ENCODE measurements at regions not wholly inside any gene's neighbourhood (a gene's known extent, or its start where the extent isn't known, plus 50 kb on each side); places are given as distances from the start of the nearest gene placed in this dataset.
A peak's percentile ranks its signal among the peaks of the same experiment; 100 is the strongest.

DNA sequence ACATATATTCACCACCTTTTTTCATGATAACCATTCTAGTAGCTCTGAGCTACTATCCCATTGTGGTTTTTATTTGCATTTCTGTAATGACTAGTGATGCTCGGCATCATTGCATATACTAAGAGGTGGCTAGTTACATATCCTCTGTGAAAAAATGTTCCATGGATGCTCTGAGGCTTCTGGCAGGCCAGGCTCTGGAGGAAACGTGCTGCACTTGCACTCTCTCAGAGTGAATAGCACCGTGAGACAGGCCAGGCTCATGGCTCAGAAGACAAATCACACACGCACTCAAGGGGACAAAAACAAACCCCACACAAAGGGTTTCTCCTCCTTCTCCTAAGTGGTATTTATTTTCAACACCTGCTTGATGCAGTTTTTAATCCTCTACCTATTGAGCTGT lies 1085.3 kb upstream of the CNTNAP5 start:
- 90% methylated on average over 4 of the region's 4 CpGs for WGBS
- Histone ChIP-seq H3K4me1 (ENCODE audit: insufficient read depth, low read length) (no peaks in the 10 kb centered on the region), H3K4me3 (ENCODE audit: low read length) (no peak overlapping the region), H3K27me3 (ENCODE audit: insufficient read depth, low read length) (no peaks in the 10 kb centered on the region), H3K36me3 (ENCODE audit: insufficient read depth, low read length) (no peaks in the 10 kb centered on the region), H3K27ac (ENCODE audit: low read depth, low read length) (no peak overlapping the region), H3K9me3 (ENCODE audit: insufficient read depth, low read depth, low read length) (no peaks in the 10 kb centered on the region), H3K9ac (ENCODE audit: low read depth, low read length) (no peak overlapping the region)

DNA sequence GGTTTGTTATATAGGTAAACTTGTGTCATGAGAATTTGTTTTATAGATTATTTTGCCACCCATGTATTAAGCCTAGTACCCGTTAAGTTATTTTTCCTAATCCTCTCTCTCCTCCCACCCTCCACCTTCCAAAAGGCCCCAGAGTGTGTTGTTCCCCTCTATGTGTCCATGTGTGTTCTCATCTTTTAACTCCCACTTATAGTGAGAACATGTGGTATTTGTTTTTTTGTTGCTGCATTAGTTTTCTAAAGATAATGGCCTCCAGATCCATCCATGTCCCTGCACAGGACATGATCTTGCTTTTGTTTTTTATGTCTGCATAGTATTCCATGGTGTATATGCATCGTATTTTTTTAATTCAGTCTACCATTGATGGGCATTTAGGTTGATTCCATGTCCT lies 1075.6 kb upstream of the CNTNAP5 start:
- Histone ChIP-seq H3K27ac (ENCODE audit: low read depth, low read length) (no peak overlapping the region), H3K4me1 (ENCODE audit: insufficient read depth, low read length) (no peaks in the 10 kb centered on the region), H3K9ac (ENCODE audit: low read depth, low read length) (no peak overlapping the region), H3K4me3 (ENCODE audit: low read length) (no peak overlapping the region), H3K27me3 (ENCODE audit: insufficient read depth, low read length) (no peaks in the 10 kb centered on the region), H3K9me3 (ENCODE audit: insufficient read depth, low read depth, low read length) (no peaks in the 10 kb centered on the region), H3K36me3 (ENCODE audit: insufficient read depth, low read length) (no peaks in the 10 kb centered on the region)
- WGBS: 46% methylated on average over 2 of the region's 2 CpGs

DNA sequence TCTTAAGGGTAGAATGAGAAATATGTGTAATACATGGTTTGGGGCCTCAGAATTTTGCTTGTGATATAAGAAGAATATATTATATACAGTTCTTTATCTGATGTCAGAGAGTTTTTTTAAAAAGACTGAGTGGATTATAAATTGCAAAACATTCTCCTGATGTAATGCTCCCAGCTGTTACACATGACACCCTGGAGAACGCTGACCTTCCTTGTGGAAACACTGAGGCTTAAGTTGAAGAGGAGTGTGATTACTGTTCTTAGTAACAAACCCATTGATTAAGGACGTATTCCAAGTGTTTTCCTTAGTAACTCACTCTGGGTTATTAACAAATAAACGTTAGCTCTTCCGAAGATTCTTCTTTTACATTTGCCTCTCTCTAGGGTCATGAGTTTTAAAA lies 1069.3 kb upstream of the CNTNAP5 start:
- 95% methylated on average over 4 of the region's 4 CpGs for WGBS
- Histone ChIP-seq H3K27ac (ENCODE audit: low read depth, low read length) (no peak overlapping the region), H3K9me3 (ENCODE audit: insufficient read depth, low read depth, low read length) (no peaks in the 10 kb centered on the region)

DNA sequence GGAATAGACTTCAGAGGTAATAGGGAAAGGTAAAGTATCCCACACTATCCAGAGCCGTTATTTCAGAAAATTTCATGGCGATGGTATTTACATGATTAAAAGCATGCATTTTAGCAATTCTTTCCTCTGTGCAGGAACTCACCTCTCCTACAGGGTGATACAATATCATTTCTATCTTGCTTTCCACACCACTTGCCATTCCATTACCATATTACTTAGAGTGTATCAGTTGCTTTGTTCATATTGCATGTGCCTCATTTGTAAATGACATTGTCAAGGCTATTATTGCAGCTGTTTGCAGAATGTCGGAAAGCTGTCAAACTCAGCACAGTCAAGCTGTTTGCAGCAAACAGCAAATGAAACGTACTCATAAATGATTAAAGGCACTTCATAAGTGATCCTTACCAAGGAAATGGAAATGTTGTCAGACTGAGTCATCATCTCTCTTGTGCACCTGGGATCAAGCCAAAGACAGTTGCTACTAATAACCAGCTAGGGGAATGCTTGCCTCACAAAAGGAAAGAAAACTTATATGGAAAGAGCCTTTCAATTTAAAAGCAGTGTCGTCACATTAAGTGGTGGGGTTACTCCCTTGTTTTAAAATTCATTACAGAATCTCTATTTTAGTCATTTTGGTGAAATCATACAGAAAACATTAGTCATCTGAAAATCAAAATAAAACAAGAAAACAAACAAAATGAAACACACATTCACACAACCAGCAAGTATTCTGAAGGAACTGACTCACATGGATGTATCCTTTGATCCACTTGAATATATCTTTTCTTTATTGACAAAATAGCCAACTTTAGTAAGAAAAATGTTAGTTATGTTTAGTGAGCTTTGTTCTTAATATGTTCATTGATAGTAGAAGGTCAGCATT lies 1064.1 kb upstream of the CNTNAP5 start:
- 95% methylated on average over 4 of the region's 5 CpGs for WGBS
- Histone ChIP-seq H3K27ac (ENCODE audit: low read depth, low read length) (no peak overlapping the region), H3K36me3 (ENCODE audit: insufficient read depth, low read length) (no peaks in the 10 kb centered on the region), H3K4me3 (ENCODE audit: low read length) (no peak overlapping the region), H3K4me1 (ENCODE audit: insufficient read depth, low read length) (peaks cover 5% of the 10 kb centered on the region; the same call in 1 of the 2 replicates), H3K9ac (ENCODE audit: low read depth, low read length) (no peak overlapping the region), H3K27me3 (ENCODE audit: insufficient read depth, low read length) (no peaks in the 10 kb centered on the region), H3K9me3 (ENCODE audit: insufficient read depth, low read depth, low read length) (no peaks in the 10 kb centered on the region)

More for the DNA sequence above, 1069.3 kb upstream of the CNTNAP5 start:
- Histone ChIP-seq H3K9ac (ENCODE audit: low read depth, low read length) (no peak overlapping the region), H3K36me3 (ENCODE audit: insufficient read depth, low read length) (no peaks in the 10 kb centered on the region), H3K4me3 (ENCODE audit: low read length) (no peak overlapping the region), H3K4me1 (ENCODE audit: insufficient read depth, low read length) (peaks cover 3% of the 10 kb centered on the region; the same call in 1 of the 2 replicates), H3K27me3 (ENCODE audit: insufficient read depth, low read length) (no peaks in the 10 kb centered on the region)

DNA sequence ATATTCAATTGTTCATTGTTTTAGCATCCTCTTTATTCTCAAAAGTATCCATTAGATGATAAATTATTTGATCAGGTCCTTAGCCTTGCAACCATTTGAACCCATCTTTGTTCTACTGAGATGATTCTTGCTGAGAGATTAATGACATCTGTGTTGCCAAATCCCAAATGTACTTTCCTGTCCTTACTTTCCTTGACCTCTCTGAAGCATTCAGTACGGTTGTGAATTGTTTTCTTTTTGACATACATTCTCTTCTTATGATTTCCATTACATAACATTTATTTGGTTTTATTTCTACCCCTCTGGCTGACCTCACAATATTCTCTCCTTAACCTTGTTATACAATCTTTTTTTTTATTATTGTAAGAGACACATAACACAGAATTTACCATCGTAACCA lies 1058.6 kb upstream of the CNTNAP5 start:
- Histone ChIP-seq H3K9me3 (ENCODE audit: insufficient read depth, low read depth, low read length) (no peaks in the 10 kb centered on the region), H3K9ac (ENCODE audit: low read depth, low read length) (no peak overlapping the region), H3K4me1 (ENCODE audit: insufficient read depth, low read length) (no peaks in the 10 kb centered on the region), H3K36me3 (ENCODE audit: insufficient read depth, low read length) (no peaks in the 10 kb centered on the region), H3K4me3 (ENCODE audit: low read length) (no peak overlapping the region), H3K27ac (ENCODE audit: low read depth, low read length) (no peak overlapping the region), H3K27me3 (ENCODE audit: insufficient read depth, low read length) (no peaks in the 10 kb centered on the region)
- 100% methylated on average over 1 of the region's 2 CpGs for WGBS

DNA sequence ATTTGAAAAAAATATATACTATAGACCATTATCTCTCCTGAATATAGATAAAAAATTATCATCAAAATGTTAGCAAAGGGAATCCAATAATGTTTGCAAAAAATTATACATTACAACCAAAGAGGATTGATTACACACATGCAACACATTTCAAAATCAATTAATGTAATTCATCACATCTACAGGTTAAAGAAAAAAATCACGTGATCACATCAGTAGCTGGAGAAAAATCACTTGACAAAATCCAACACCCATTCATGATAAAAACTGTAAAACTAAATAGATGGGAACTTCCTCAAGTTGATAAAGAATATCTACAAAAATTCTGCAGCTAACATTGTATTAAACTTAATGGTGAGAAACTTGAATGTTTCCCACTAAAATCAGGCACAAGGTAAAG lies 1047.5 kb upstream of the CNTNAP5 start:
- H3K27me3 ChIP-seq (ENCODE audit: insufficient read depth, low read length): no peaks in the 10 kb centered on the region
- 100% methylated on average over 1 of the region's 1 CpG for WGBS
- no peaks in the 10 kb centered on the region for H3K4me1 ChIP-seq (ENCODE audit: insufficient read depth, low read length)

DNA sequence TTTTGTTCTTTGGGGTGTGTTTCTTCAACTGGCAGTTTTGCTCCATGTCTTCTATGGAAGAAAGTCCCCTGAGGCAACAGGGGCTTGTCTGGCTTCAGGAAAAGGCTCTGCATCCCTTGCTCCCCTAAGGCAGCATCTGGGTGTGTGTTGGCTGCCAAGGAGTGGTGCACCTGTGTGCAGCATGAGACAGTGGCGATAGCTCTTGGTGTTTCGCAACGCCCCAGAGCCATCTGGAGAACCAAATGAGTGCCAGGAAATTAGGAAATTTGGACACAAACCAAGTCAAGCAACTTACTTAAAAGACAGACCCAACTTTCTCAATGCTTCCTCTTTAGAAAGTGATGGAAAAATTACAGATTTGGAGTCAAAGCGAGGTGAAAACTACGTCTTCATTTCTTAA lies 1044.4 kb upstream of the CNTNAP5 start:
- WGBS: 97% methylated on average over 5 of the region's 5 CpGs
- H3K27me3 ChIP-seq (ENCODE audit: insufficient read depth, low read length): no peaks in the 10 kb centered on the region
- H3K9me3 ChIP-seq (ENCODE audit: insufficient read depth, low read depth, low read length): 0 out of 2 replicates have a peak, but pooled peaks cover 4% of the 10 kb centered on the region
- H3K36me3 ChIP-seq (ENCODE audit: insufficient read depth, low read length): no peaks in the 10 kb centered on the region
- H3K4me1 ChIP-seq (ENCODE audit: insufficient read depth, low read length): no peaks in the 10 kb centered on the region
- no peak overlapping the region for H3K9ac ChIP-seq (ENCODE audit: low read depth, low read length)
- no peak overlapping the region for H3K4me3 ChIP-seq (ENCODE audit: low read length)
- H3K27ac ChIP-seq (ENCODE audit: low read depth, low read length): no peak overlapping the region

More for the DNA sequence above, 1047.5 kb upstream of the CNTNAP5 start:
- no peaks in the 10 kb centered on the region for H3K36me3 ChIP-seq (ENCODE audit: insufficient read depth, low read length)
- H3K27ac ChIP-seq (ENCODE audit: low read depth, low read length): no peak overlapping the region
- H3K4me3 ChIP-seq (ENCODE audit: low read length): no peak overlapping the region
- H3K9ac ChIP-seq (ENCODE audit: low read depth, low read length): no peak overlapping the region
- 0 out of 2 replicates have a peak, but pooled peaks cover 4% of the 10 kb centered on the region for H3K9me3 ChIP-seq (ENCODE audit: insufficient read depth, low read depth, low read length)

DNA sequence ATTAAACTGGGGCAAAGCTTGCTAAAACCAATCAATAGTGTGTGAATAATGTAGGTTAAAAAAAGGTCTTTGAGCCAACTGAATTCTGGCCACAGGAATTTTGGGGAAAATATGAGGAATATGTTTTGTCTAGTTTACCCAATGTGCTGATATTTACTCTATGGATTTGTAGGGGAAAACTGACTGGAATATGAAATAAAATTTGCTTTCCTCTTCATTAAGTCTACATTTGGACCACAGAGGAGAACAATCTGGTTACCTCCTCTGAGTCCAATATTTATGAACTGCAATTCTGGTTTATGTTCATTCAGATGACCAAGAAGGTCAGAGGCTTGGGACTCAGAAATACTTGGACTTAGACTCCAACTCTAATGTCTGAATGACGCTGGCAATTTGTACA lies 1042.2 kb upstream of the CNTNAP5 start:
- no peak overlapping the region for H3K4me3 ChIP-seq (ENCODE audit: low read length)
- H3K27ac ChIP-seq (ENCODE audit: low read depth, low read length): no peak overlapping the region
- no peaks in the 10 kb centered on the region for H3K36me3 ChIP-seq (ENCODE audit: insufficient read depth, low read length)
- H3K27me3 ChIP-seq (ENCODE audit: insufficient read depth, low read length): no peaks in the 10 kb centered on the region
- no peak overlapping the region for H3K9ac ChIP-seq (ENCODE audit: low read depth, low read length)
- WGBS: 100% methylated on average over 1 of the region's 1 CpG
- no peaks in the 10 kb centered on the region for H3K4me1 ChIP-seq (ENCODE audit: insufficient read depth, low read length)
- H3K9me3 ChIP-seq (ENCODE audit: insufficient read depth, low read depth, low read length): 0 out of 2 replicates have a peak, but pooled peaks cover 4% of the 10 kb centered on the region

DNA sequence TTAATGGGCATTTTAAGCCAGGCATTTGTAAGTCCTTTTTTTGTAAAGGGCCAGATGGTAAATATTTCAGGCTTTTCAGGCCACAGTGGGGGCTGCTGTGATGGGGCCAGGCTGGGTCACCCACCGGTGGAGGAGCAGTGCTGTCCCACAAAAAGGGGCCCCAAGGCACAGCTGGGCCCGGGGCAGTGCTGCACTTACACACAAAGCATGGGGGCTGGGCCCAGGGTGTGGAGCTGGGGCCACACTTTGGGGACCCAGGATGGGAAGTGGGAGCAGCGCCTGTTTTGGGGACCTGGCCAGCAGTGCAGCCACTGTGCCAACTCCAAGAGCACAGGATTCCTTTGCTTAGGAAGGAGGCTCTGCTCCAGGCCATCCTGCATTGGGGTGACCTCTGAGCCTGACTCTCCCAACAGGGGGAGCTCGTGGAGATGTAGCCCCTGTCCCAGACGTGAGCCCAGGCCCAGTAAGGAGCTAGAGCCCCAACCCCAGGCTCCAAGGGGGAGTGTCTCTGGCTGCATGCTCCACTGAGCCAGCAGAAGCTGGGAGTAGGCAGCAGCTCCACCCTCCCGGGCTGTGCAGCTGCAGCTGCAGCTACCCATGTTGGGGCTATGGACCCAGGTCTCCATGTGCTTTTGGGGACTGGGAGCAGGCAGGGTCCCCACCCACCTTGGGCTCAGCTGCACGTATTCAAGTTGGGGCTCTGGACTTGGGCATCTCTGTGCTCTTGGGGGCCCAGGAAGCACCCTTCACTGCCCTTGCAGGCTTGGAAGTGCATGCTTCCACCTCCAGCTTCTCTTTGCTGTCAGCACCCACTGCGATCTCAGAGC lies 1036.5 kb upstream of the CNTNAP5 start:
- H3K4me3 ChIP-seq (ENCODE audit: low read length): no peak overlapping the region
- peaks cover 5% of the 10 kb centered on the region for H3K9me3 ChIP-seq (ENCODE audit: insufficient read depth, low read depth, low read length)
- no peak overlapping the region for H3K27ac ChIP-seq (ENCODE audit: low read depth, low read length)
- no peaks in the 10 kb centered on the region for H3K27me3 ChIP-seq (ENCODE audit: insufficient read depth, low read length)
- no peaks in the 10 kb centered on the region for H3K36me3 ChIP-seq (ENCODE audit: insufficient read depth, low read length)
- H3K4me1 ChIP-seq (ENCODE audit: insufficient read depth, low read length): no peaks in the 10 kb centered on the region
- 91% methylated on average over 8 of the region's 8 CpGs for WGBS
- H3K9ac ChIP-seq (ENCODE audit: low read depth, low read length): no peak overlapping the region

DNA sequence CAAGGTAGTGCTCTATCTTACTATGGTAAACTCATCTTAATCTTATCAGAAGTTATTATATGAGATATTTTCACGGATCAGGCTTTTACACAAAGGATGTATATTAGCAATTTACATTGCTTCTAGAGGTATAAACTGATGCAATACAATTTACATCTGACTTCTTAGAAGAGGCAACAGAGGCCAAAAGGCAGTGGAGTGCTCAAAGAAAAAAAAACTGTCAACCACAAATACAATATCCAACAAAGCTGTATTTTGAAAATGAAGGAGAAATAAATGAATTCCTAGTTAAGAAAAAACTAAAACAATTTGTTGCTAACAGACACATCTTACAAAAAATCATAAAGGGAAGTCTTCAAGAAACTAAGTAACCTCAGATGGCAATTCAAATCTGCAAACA lies 1031.5 kb upstream of the CNTNAP5 start:
- Histone ChIP-seq H3K9ac (ENCODE audit: low read depth, low read length) (no peak overlapping the region), H3K27ac (ENCODE audit: low read depth, low read length) (no peak overlapping the region), H3K4me1 (ENCODE audit: insufficient read depth, low read length) (no peaks in the 10 kb centered on the region), H3K9me3 (ENCODE audit: insufficient read depth, low read depth, low read length) (peaks cover 11% of the 10 kb centered on the region), H3K4me3 (ENCODE audit: low read length) (no peak overlapping the region), H3K27me3 (ENCODE audit: insufficient read depth, low read length) (no peaks in the 10 kb centered on the region), H3K36me3 (ENCODE audit: insufficient read depth, low read length) (no peaks in the 10 kb centered on the region)
- no CpG with 5 or more reads among the region's 1 CpG for WGBS

DNA sequence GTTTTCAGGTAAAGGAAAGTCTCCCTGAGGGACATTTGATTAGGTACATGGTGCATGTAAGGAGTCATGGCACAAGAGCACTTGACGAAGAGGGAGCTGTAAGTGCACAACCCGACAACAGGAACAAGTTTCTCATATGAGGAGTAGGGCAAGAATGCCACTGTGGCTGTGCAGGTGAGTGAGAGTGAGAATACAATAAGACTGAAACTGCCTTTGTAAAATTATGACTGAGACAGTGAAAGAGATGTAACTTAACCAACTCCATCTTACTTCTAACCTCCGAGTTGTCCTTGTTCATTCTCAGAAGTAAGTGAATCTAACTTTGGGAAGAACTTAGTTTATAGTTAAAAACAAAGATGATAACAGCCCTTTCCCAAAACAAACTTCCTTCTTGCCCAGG lies 1025.8 kb upstream of the CNTNAP5 start:
- H3K4me1 ChIP-seq (ENCODE audit: insufficient read depth, low read length): peaks cover 32% of the 10 kb centered on the region
- H3K27ac ChIP-seq (ENCODE audit: low read depth, low read length): peak overlapping the region; percentile 79; the same call in 1 of the 2 replicates
- H3K4me3 ChIP-seq (ENCODE audit: low read length): no peak overlapping the region
- H3K36me3 ChIP-seq (ENCODE audit: insufficient read depth, low read length): no peaks in the 10 kb centered on the region
- H3K9me3 ChIP-seq (ENCODE audit: insufficient read depth, low read depth, low read length): no peaks in the 10 kb centered on the region
- H3K9ac ChIP-seq (ENCODE audit: low read depth, low read length): no peak overlapping the region
- 97% methylated on average over 3 of the region's 3 CpGs for WGBS
- no peaks in the 10 kb centered on the region for H3K27me3 ChIP-seq (ENCODE audit: insufficient read depth, low read length)
